Loucy (cell line): ENCODE measurements at regions not wholly inside any gene's neighbourhood (a gene's known extent, or its start where the extent isn't known, plus 50 kb on each side); places are given as distances from the start of the nearest gene placed in this dataset.

Source experiments
- CTCF ChIP-seq: fragments of 200-600 bp; sonication (generic); conservative IDR thresholded peaks from 2 replicates; pipeline ENCODE4 v1.5.1; 2014; ENCODE audit warnings: mild to moderate bottlenecking, antibody characterized with exemption, low read length
- EZH2phosphoT487 ChIP-seq: fragments of 200-600 bp; IDR thresholded peaks from 2 replicates; pipeline ENCODE4 v1.6.1; 2018; ENCODE audit warnings: antibody characterized with exemption, mild to moderate bottlenecking, moderate library complexity, borderline replicate concordance

DNA sequence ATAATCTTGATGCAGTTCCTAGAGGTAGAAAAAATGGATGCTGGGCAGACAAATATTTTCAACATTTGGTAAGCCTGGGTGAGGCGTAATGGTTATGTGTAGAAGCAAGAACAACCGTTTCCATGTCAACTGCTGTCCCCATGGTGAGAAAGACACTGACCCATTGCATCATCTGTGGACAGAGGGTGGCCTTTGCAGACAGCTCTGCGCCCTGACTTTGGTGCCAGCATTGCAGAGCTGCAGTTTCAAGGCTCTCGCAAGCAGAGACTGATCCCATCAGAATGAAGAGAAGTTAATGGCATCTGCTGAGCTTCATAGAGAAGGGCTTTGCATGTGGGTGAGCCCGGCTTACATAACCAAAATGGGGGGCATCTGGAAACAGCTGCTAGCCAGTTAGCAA is 179.0 kb upstream of the ADRA1B start:
- TF ChIP-seq EZH2phosphoT487 (no peak), CTCF (no peak)
